GM12892 (cell line): ENCODE measurements at regions not wholly inside any gene's neighbourhood (a gene's known extent, or its start where the extent isn't known, plus 50 kb on each side); places are given as distances from the start of the nearest gene placed in this dataset.

Experiments
- POLR2A ChIP-seq: IDR thresholded peaks from 2 replicates; pipeline ENCODE4 v1.6.1; 2011; ENCODE audit warnings: low read depth, low read length, control low read depth
- POLR2AphosphoS5 ChIP-seq: IDR thresholded peaks from 2 replicates; pipeline ENCODE4 v1.6.1; 2011; ENCODE audit warnings: low read depth, low read length, control low read depth

DNA sequence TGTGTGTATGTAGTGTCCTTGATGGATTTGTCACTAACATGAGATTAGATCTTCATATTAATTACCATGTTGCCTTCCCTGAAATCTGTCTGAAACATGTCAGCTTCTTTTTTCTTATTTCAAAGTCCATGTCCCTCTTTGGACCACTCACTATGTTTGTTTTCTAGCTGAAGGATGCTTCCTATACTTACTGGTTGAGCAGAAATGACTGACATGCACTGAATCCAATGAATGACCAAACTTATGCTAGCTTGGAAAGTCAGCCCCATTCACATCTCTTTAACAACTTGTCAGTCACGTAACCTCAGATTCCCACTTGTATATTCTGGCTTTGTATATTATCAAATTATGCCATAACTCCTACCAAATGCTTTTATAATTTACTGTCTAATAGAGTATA is 69.9 kb upstream of the STK39 start:
- TF ChIP-seq POLR2AphosphoS5 (no peak), POLR2A (no peak)
